H1 (cell line): ENCODE measurements at regions not wholly inside any gene's neighbourhood (a gene's known extent, or its start where the extent isn't known, plus 50 kb on each side); places are given as distances from the start of the nearest gene placed in this dataset.

Experiments used
- CTCF ChIA-PET: fragments of 300-600 bp; sonication (Branson Sonifier 250); formaldehyde crosslinking; loops from one replicate; lab custom pipeline; 2021; ENCODE audit not compliant: partially characterized antibody; lab: Charles Lee
- POLR2A ChIA-PET: fragments of 300-600 bp; sonication (Branson Sonifier 250); formaldehyde crosslinking; loops from one replicate; lab custom pipeline; 2021; ENCODE audit warnings: inconsistent platforms; ENCODE audit not compliant: partially characterized antibody; lab: Charles Lee
- DNase-seq, 2 experiments: peaks; one replicate each; pipeline versions ENCODE4 v3.0.0 to v3.0.0-alpha.2; 2010 to 2022; ENCODE audit warnings: low spot score in 2 of 2, low read depth in 1 of 2, mixed read lengths in 1 of 2
- FAIRE-seq: peaks from 2 replicates; lab custom pipeline; 2011; peaks lifted over from hg19 to GRCh38; lab: Jason Lieb, UNC
- H2AFZ ChIP-seq: 2 replicates; pipeline ENCODE4 v1.8.1; 2012; ENCODE audit warnings: low read length, inconsistent platforms
- H2AK5ac ChIP-seq: 2 replicates; pipeline ENCODE4 v1.6.1; 2013; ENCODE audit warnings: low read depth, low read length
- H2BK120ac ChIP-seq: replicated peaks from 2 replicates; pipeline ENCODE3; 2013; ENCODE audit warnings: low read depth, low read length, inconsistent platforms
- H2BK12ac ChIP-seq: 2 replicates; pipeline ENCODE4 v1.6.1; 2013; ENCODE audit warnings: low read depth, low read length
- H2BK15ac ChIP-seq: 2 replicates; pipeline ENCODE4 v1.6.1; 2013; ENCODE audit warnings: low read length
- H2BK20ac ChIP-seq: 2 replicates; pipeline ENCODE4 v1.6.1; 2013; ENCODE audit warnings: low read length
- H2BK5ac ChIP-seq: 2 replicates; pipeline ENCODE4 v1.6.1; 2013; ENCODE audit warnings: low read depth, low read length
- H3K14ac ChIP-seq: 2 replicates; pipeline ENCODE4 v1.6.1; 2013; ENCODE audit warnings: inconsistent platforms; ENCODE audit not compliant: insufficient read length
- H3K18ac ChIP-seq: 2 replicates; pipeline ENCODE4 v1.6.1; 2013; ENCODE audit warnings: low read length; ENCODE audit errors: extremely low read depth
- H3K23ac ChIP-seq: 2 replicates; pipeline ENCODE4 v1.6.1; 2013; ENCODE audit warnings: inconsistent platforms; ENCODE audit not compliant: insufficient read length
- H3K23me2 ChIP-seq: 2 replicates; pipeline ENCODE4 v1.6.1; 2013; ENCODE audit warnings: low read depth, low read length
- H3K27ac ChIP-seq: 2 replicates; pipeline ENCODE4 v1.6.1; 2011; ENCODE audit warnings: low read depth, low read length, inconsistent platforms
- H3K27me3 ChIP-seq, 4 experiments: replicated peaks in 1 of 4; 1 replicate in 1 of 4; 2 replicates in 3 of 4; pipeline versions ENCODE4 v1.6.1 to v1.8.1; 2011 to 2013; ENCODE audit warnings: low read length in 3 of 4, mild to moderate bottlenecking in 3 of 4, inconsistent platforms in 2 of 4, mixed read lengths in 2 of 4, moderate library complexity in 1 of 4; ENCODE audit not compliant: control insufficient read depth in 3 of 4, insufficient read depth in 3 of 4; ENCODE audit errors: extremely low read depth in 1 of 4
- H3K36me3 ChIP-seq, 4 experiments: 2 replicates each; pipeline versions ENCODE4 v1.6.1 to v1.8.1; 2011 to 2013; ENCODE audit warnings: mild to moderate bottlenecking in 4 of 4, low read length in 3 of 4, moderate library complexity in 2 of 4, control low read depth in 1 of 4, inconsistent platforms in 1 of 4; ENCODE audit not compliant: insufficient read depth in 4 of 4, control insufficient read depth in 2 of 4
- H3K4ac ChIP-seq: replicated peaks from 2 replicates; pipeline ENCODE3; 2013; ENCODE audit warnings: low read length, low read depth, mixed read lengths, inconsistent platforms; ENCODE audit not compliant: insufficient read length
- H3K4me1 ChIP-seq, 4 experiments: replicated peaks in 1 of 4; 1 replicate in 1 of 4; 2 replicates in 3 of 4; pipeline versions ENCODE4 v1.6.1 to v1.8.1; 2011 to 2013; ENCODE audit warnings: low read length in 3 of 4, inconsistent platforms in 2 of 4, mixed read lengths in 1 of 4; ENCODE audit not compliant: insufficient read depth in 4 of 4, control insufficient read depth in 3 of 4
- H3K4me2 ChIP-seq, 2 experiments: 2 replicates each; pipeline versions ENCODE4 v1.6.1 to v1.8.1; 2011 to 2013; ENCODE audit warnings: low read depth in 2 of 2, low read length in 2 of 2, control low read depth in 1 of 2, inconsistent platforms in 1 of 2, mild to moderate bottlenecking in 1 of 2; ENCODE audit not compliant: insufficient read depth in 1 of 2
- H3K4me3 ChIP-seq, 4 experiments: fragments of 200-600, 300-600 bp in 1 of 4; sonication (generic), shearing (Covaris generic), sonication (Bioruptor Twin) in 1 of 4; 2 replicates each; pipeline versions ENCODE4 v1.5.1 to v1.8.1; 2011 to 2016; ENCODE audit warnings: low read length in 4 of 4, low read depth in 3 of 4, control low read depth in 2 of 4, inconsistent platforms in 2 of 4, mild to moderate bottlenecking in 2 of 4, mixed read lengths in 1 of 4, moderate library complexity in 1 of 4; ENCODE audit not compliant: insufficient read depth in 2 of 4; ENCODE audit errors: extremely low read depth in 1 of 4
- H3K56ac ChIP-seq: replicated peaks from 2 replicates; pipeline ENCODE3; 2013; ENCODE audit warnings: low read depth, mild to moderate bottlenecking, mixed read lengths, low read length, inconsistent platforms; ENCODE audit not compliant: insufficient read length
- H3K79me1 ChIP-seq: 2 replicates; pipeline ENCODE4 v1.6.1; 2013; ENCODE audit warnings: low read depth, low read length, control low read depth
- H3K79me2 ChIP-seq, 2 experiments: 2 replicates each; pipeline versions ENCODE4 v1.6.1 to v1.8.1; 2012 to 2013; ENCODE audit warnings: low read length in 2 of 2, mild to moderate bottlenecking in 2 of 2, inconsistent platforms in 1 of 2; ENCODE audit not compliant: insufficient read depth in 2 of 2, control insufficient read depth in 1 of 2
- H3K9ac ChIP-seq, 4 experiments: replicated peaks in 1 of 4; 1 replicate in 1 of 4; 2 replicates in 3 of 4; pipeline versions ENCODE4 v1.6.1 to v1.8.1; 2011 to 2013; ENCODE audit warnings: low read depth in 3 of 4, low read length in 3 of 4, control low read depth in 2 of 4, mild to moderate bottlenecking in 2 of 4, moderate library complexity in 2 of 4, inconsistent platforms in 1 of 4; ENCODE audit errors: extremely low read depth in 1 of 4
- H3K9me3 ChIP-seq, 2 experiments: 2 replicates each; pipeline versions ENCODE4 v1.6.1 to v1.8.1; 2012 to 2013; ENCODE audit warnings: mild to moderate bottlenecking in 2 of 2, moderate library complexity in 2 of 2, control low read depth in 1 of 2, inconsistent platforms in 1 of 2, low read depth in 1 of 2, low read length in 1 of 2, mixed read lengths in 1 of 2; ENCODE audit not compliant: insufficient read depth in 2 of 2
- H4K20me1 ChIP-seq, 2 experiments: replicated peaks in 1 of 2; 2 replicates each; pipeline versions ENCODE3 to v1.8.1; 2011 to 2013; ENCODE audit warnings: inconsistent platforms in 2 of 2, low read length in 2 of 2, mild to moderate bottlenecking in 1 of 2; ENCODE audit not compliant: insufficient read depth in 2 of 2, control insufficient read depth in 1 of 2
- H4K5ac ChIP-seq: 2 replicates; pipeline ENCODE4 v1.6.1; 2013; ENCODE audit warnings: low read length, low read depth, mixed read lengths, inconsistent platforms; ENCODE audit not compliant: insufficient read length
- H4K8ac ChIP-seq: 2 replicates; pipeline ENCODE4 v1.8.0; 2013; ENCODE audit warnings: mild to moderate bottlenecking, moderate library complexity, low read length, inconsistent platforms; ENCODE audit not compliant: insufficient read depth; ENCODE audit errors: extremely low read depth
- H4K91ac ChIP-seq: replicated peaks from 2 replicates; pipeline ENCODE3; 2013; ENCODE audit warnings: low read length, mixed read lengths, inconsistent platforms; ENCODE audit not compliant: insufficient read length
- ATF2 ChIP-seq: IDR thresholded peaks from 2 replicates; pipeline ENCODE4 v1.6.1; 2012; ENCODE audit warnings: low read length, inconsistent platforms
- CBX8 ChIP-seq: fragments of 300-800, 300-1000 bp; sonication (generic); IDR thresholded peaks from 2 replicates; pipeline ENCODE4 v1.7.1; 2016; ENCODE audit warnings: low read depth, low read length, borderline replicate concordance
- CHD1 ChIP-seq: IDR thresholded peaks from 2 replicates; pipeline ENCODE4 v1.6.1; 2012; ENCODE audit warnings: low read depth, low read length, improper control_type of control experiment
- CTCF ChIP-seq, 3 experiments: IDR thresholded peaks; 1 replicate in 2 of 3; 2 replicates in 1 of 3; pipeline versions ENCODE4 v1.5.1 to v1.6.1; 2011; ENCODE audit warnings: low read length in 3 of 3, mild to moderate bottlenecking in 3 of 3, inconsistent platforms in 2 of 3, low read depth in 1 of 3, moderate library complexity in 1 of 3; ENCODE audit not compliant: insufficient read depth in 1 of 3; ENCODE audit errors: control extremely low read depth in 1 of 3
- EZH2 ChIP-seq: fragments of 200-600 bp; sonication (generic); IDR thresholded peaks from 2 replicates; pipeline ENCODE4 v1.7.1; 2012; ENCODE audit warnings: low read depth, mild to moderate bottlenecking, moderate library complexity, low read length, inconsistent platforms; ENCODE audit not compliant: severe bottlenecking
- FOSL1 ChIP-seq: IDR thresholded peaks from 2 replicates; pipeline ENCODE4 v1.6.1; 2011; ENCODE audit warnings: mild to moderate bottlenecking, low read depth, low read length, moderate library complexity; ENCODE audit not compliant: insufficient read depth
- KDM4A ChIP-seq: IDR thresholded peaks from one replicate; pipeline ENCODE4 v1.7.1; 2012; ENCODE audit warnings: low read depth, mild to moderate bottlenecking, moderate library complexity, low read length, inconsistent platforms; ENCODE audit not compliant: severe bottlenecking
- PHF8 ChIP-seq: fragments of 200-600 bp; sonication (generic); conservative IDR thresholded peaks from 2 replicates; pipeline ENCODE4 v1.7.1; 2012; ENCODE audit warnings: low read depth, mild to moderate bottlenecking, inconsistent platforms, low read length, moderate library complexity
- SRF ChIP-seq: IDR thresholded peaks from 2 replicates; pipeline ENCODE4 v1.6.1; 2011; ENCODE audit warnings: mild to moderate bottlenecking, low read depth, low read length, moderate library complexity
- TBP ChIP-seq: IDR thresholded peaks from 2 replicates; pipeline ENCODE4 v1.6.1; 2011; ENCODE audit warnings: low read depth, low read length, improper control_type of control experiment
- WGBS, 2 experiments: shearing (Covaris generic) in 1 of 2; methylation state at CpG; one replicate each; pipeline versions ENCODE4 v1.1.6 to v1.1.7; 2013 to 2015; ENCODE audit warnings: low lambda C conversion rate in 2 of 2, mixed read lengths in 2 of 2, inconsistent platforms in 1 of 2, low coverage in 1 of 2, missing lambda C conversion rate in 1 of 2; ENCODE audit not compliant: insufficient replicate concordance in 2 of 2, insufficient coverage in 1 of 2, insufficient read length in 1 of 2; ENCODE audit errors: extremely low coverage in 1 of 2, missing lambda C conversion rate in 1 of 2; 5-methylcytosine and 5-hydroxymethylcytosine counted together

GRCh38 chrX:6468706-6469105, 66.2 kb downstream of the VCX3A start:
- CTCF ChIA-PET, result no interaction called here
- H3K23ac ChIP-seq, result no peak overlapping the region
- no peaks in the 10 kb centered on the region for H3K27me3 ChIP-seq
- H3K56ac ChIP-seq, result no peak overlapping the region
- H2BK15ac ChIP-seq, result no peak overlapping the region
- H4K91ac ChIP-seq, result no peak overlapping the region
- TF ChIP-seq SRF (no peak), CBX8 (no peak), EZH2 (no peak), PHF8 (no peak), KDM4A (no peak), FOSL1 (no peak), CTCF (IDR thresholded peaks at IDR 0.05; ENCODE audit: control extremely low read depth in 1 of 3, insufficient read depth in 1 of 3, low read depth in 1 of 3, low read length in 3 of 3) (no peak), CHD1 (no peak), ATF2 (no peak), TBP (no peak)
- H3K36me3 ChIP-seq, result no peaks in the 10 kb centered on the region
- WGBS, 2 experiments, result 81% methylated on average over 4 of the region's 4 CpGs; no CpG with 5 or more reads in 1 of the 2 experiments
- no peak overlapping the region for H2BK12ac ChIP-seq
- H2BK20ac ChIP-seq, result no peak overlapping the region
- H2BK5ac ChIP-seq, result no peak overlapping the region
- no peak for FAIRE-seq
- no peak overlapping the region for H2AK5ac ChIP-seq
- H3K4me1 ChIP-seq, result no peaks in the 10 kb centered on the region
- H4K20me1 ChIP-seq, result peaks cover 0 to 2% of the 10 kb centered on the region in 2 experiments
- H3K14ac ChIP-seq, result no peak overlapping the region
- H3K79me1 ChIP-seq, result no peaks in the 10 kb centered on the region
- H3K27ac ChIP-seq, result no peak overlapping the region
- no peak overlapping the region for H3K4ac ChIP-seq
- H3K4me2 ChIP-seq, result no peak overlapping the region
- no peak overlapping the region for H3K4me3 ChIP-seq
- H4K8ac ChIP-seq, result no peak overlapping the region
- H3K9ac ChIP-seq, result no peak overlapping the region
- no peak overlapping the region for H3K18ac ChIP-seq
- H3K79me2 ChIP-seq, result no peaks in the 10 kb centered on the region
- no peak overlapping the region for H2AFZ ChIP-seq
- no peak for DNase-seq
- H3K23me2 ChIP-seq, result peaks cover 7% of the 10 kb centered on the region; the same call in 1 of the 2 replicates
- H4K5ac ChIP-seq, result no peak overlapping the region
- POLR2A ChIA-PET, result no interaction called here
- no peak overlapping the region for H2BK120ac ChIP-seq
- H3K9me3 ChIP-seq, result no peaks in the 10 kb centered on the region
